Parathyroid adenoma (tissue), 2 donors: ENCODE measurements at regions not wholly inside any gene's neighbourhood (a gene's known extent, or its start where the extent isn't known, plus 50 kb on each side); places are given as distances from the start of the nearest gene placed in this dataset.

Experiments used
- H2AFZ ChIP-seq: fragments of 300-600 bp; sonication (generic); one replicate; pipeline ENCODE4 v1.7.0; 2017; ENCODE audit warnings: antibody characterized with exemption, mild to moderate bottlenecking
- H3K27ac ChIP-seq: fragments of 300-600 bp; sonication (generic); one replicate; pipeline ENCODE4 v1.7.0; 2017
- H3K27me3 ChIP-seq: fragments of 300-600 bp; sonication (generic); one replicate; pipeline ENCODE4 v1.7.0; 2017; ENCODE audit warnings: low read length; ENCODE audit not compliant: control insufficient read depth, insufficient read depth
- H3K36me3 ChIP-seq: fragments of 300-600 bp; sonication (generic); one replicate; pipeline ENCODE4 v1.7.0; 2017; ENCODE audit warnings: low read length; ENCODE audit not compliant: control insufficient read depth, insufficient read depth
- H3K4me1 ChIP-seq: fragments of 300-600 bp; sonication (generic); one replicate; pipeline ENCODE4 v1.7.0; 2017; ENCODE audit warnings: control low read depth
- H3K4me2 ChIP-seq: fragments of 300-600 bp; sonication (generic); one replicate; pipeline ENCODE4 v1.7.0; 2017; ENCODE audit warnings: low read length
- H3K4me3 ChIP-seq: fragments of 300-600 bp; sonication (generic); one replicate; pipeline ENCODE4 v1.7.0; 2017; ENCODE audit warnings: low read depth, low read length
- H3K79me2 ChIP-seq: fragments of 300-600 bp; sonication (generic); one replicate; pipeline ENCODE4 v1.7.0; 2017; ENCODE audit warnings: control low read depth
- H3K9ac ChIP-seq: fragments of 300-600 bp; sonication (generic); one replicate; pipeline ENCODE4 v1.7.0; 2017; ENCODE audit warnings: mild to moderate bottlenecking
- H3K9me3 ChIP-seq: fragments of 300-600 bp; sonication (generic); one replicate; pipeline ENCODE4 v1.7.0; 2017; ENCODE audit warnings: low read length; ENCODE audit not compliant: control insufficient read depth
- CTCF ChIP-seq: fragments of 300-600 bp; sonication (generic); IDR thresholded peaks from one replicate; pipeline ENCODE4 v1.7.0; 2017; ENCODE audit warnings: antibody characterized with exemption, mild to moderate bottlenecking
- donor health status: primary hyperparathyroidism.

GRCh38 chr22:49643466-49643865 lies 184.2 kb downstream of the BRD1 start:
- Histone ChIP-seq H3K79me2 (no peaks in the 10 kb centered on the region), H3K4me3 (no peak overlapping the region), H3K9ac (no peak overlapping the region), H3K9me3 (no peaks in the 10 kb centered on the region), H3K27me3 (no peaks in the 10 kb centered on the region), H3K4me2 (no peak overlapping the region), H2AFZ (no peak overlapping the region), H3K27ac (no peak overlapping the region), H3K36me3 (no peaks in the 10 kb centered on the region), H3K4me1 (no peaks in the 10 kb centered on the region)
- TF ChIP-seq CTCF, result no peak

GRCh38 chr22:49642741-49643140 lies 184.9 kb downstream of the BRD1 start:
- Histone ChIP-seq H3K36me3 (no peaks in the 10 kb centered on the region), H3K9me3 (no peaks in the 10 kb centered on the region), H3K4me3 (no peak overlapping the region), H3K27ac (no peak overlapping the region), H3K9ac (no peak overlapping the region), H3K4me1 (no peaks in the 10 kb centered on the region), H3K27me3 (no peaks in the 10 kb centered on the region), H3K79me2 (no peaks in the 10 kb centered on the region), H3K4me2 (no peak overlapping the region), H2AFZ (no peak overlapping the region)
- TF ChIP-seq CTCF, result no peak

GRCh38 chr22:49642331-49642730 lies 185.3 kb downstream of the BRD1 start:
- no peak overlapping the region for H3K27ac ChIP-seq
- H3K79me2 ChIP-seq, result no peaks in the 10 kb centered on the region
- no peak for TF ChIP-seq CTCF
- no peak overlapping the region for H2AFZ ChIP-seq
- H3K9me3 ChIP-seq, result no peaks in the 10 kb centered on the region
- no peak overlapping the region for H3K9ac ChIP-seq
- H3K27me3 ChIP-seq, result no peaks in the 10 kb centered on the region
- no peaks in the 10 kb centered on the region for H3K4me1 ChIP-seq
- H3K4me3 ChIP-seq, result no peak overlapping the region
- H3K4me2 ChIP-seq, result no peak overlapping the region
- H3K36me3 ChIP-seq, result no peaks in the 10 kb centered on the region

- no peak overlapping the region for H3K9ac ChIP-seq
- no peak overlapping the region for H3K4me3 ChIP-seq
- H3K4me2 ChIP-seq, result no peak overlapping the region
- no peaks in the 10 kb centered on the region for H3K36me3 ChIP-seq
- H3K9me3 ChIP-seq, result no peaks in the 10 kb centered on the region
- no peak for TF ChIP-seq CTCF
- no peaks in the 10 kb centered on the region for H3K79me2 ChIP-seq
- no peak overlapping the region for H3K27ac ChIP-seq
- H3K4me1 ChIP-seq, result no peaks in the 10 kb centered on the region
- no peak overlapping the region for H2AFZ ChIP-seq
- no peaks in the 10 kb centered on the region for H3K27me3 ChIP-seq
Observed at GRCh38 chr22:49641770-49642313, 185.8 kb downstream of the BRD1 start.

- no peak for TF ChIP-seq CTCF
- Histone ChIP-seq H3K4me3 (no peak overlapping the region), H3K27me3 (no peaks in the 10 kb centered on the region), H3K27ac (no peak overlapping the region), H3K9me3 (no peaks in the 10 kb centered on the region), H3K4me2 (no peak overlapping the region), H2AFZ (no peak overlapping the region), H3K36me3 (no peaks in the 10 kb centered on the region), H3K9ac (no peak overlapping the region), H3K79me2 (no peaks in the 10 kb centered on the region), H3K4me1 (no peaks in the 10 kb centered on the region)
Observed at GRCh38 chr22:49640366-49641095, 187.1 kb downstream of the BRD1 start.
